ENCODE measurements at regions not wholly inside any gene's neighbourhood (a gene's known extent, or its start where the extent isn't known, plus 50 kb on each side); places are given as distances from the start of the nearest gene placed in this dataset.

DNA sequence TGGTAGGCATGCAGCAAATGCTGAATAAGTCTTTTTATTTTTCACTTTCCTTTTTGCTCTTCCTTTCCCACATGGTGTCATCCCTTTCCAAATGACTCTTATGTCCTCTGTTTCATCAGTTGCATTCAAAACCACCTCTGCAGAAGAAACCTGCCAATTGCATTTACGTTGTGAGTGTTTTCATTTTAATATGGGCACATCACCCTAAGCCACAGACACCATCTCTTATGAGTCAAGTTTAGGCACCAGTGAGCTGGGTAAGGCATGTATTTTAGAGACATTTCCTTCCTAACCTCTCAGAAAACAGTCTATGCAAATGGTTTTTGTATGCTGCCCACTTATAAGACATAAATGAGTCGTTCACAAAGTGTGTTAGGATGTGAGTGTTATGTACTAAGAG, 223.3 kb upstream of the ADAMTS9 start:
- no peak for DNase-seq (ENCODE audit: low spot score)

DNA sequence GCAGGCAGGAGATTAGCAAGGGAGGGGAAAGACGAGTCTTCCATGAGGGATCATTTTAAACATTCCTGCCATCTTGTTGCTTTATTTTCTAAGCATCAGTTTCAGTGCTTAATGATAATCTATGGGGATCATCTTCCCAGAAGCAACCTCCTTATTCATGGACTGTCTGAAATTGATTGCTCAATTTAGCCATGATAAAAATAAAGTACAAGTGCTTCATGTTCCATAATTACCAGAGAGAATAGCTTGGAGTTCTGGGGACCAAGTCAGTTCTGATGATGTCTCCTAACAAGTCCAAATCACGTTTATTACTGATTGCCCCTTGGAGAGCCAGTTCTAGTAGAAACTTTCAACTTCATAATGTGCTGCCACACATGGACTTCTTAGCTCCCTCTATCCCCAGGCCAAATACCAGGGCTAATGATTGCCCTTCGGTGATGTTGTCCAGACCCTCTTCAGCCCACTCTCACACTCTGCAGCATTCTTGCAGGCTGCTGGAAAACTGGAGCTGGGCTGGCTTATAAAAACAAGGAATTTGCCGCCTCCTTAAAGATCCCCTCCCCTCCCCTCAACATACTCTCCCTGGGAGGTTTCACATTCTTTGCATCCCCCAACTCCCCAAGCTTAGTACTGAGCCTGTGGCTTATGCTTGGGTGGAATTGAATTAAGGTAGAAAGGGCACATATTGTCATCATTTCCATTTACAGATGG, 222.1 kb upstream of the ADAMTS9 start:
- no peak for DNase-seq (ENCODE audit: low spot score)

DNA sequence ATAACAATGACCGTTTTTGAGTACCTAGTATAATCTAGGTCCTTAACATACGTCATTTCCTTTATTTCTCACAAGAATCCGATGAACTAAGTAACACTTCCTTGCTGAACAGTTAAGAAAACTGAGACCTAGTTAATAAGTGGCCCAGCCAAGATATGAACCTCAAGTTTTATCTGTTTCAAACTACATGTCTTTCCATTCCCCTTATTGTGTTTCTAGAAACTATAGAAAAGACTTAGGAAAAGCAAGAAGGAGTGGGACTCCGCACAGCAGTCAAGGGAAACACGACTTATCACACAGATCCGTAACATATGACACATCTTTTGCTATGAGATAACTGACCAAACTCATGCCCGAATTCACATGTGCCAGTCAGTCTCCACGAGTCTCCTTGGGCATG, 221.2 kb upstream of the ADAMTS9 start:
- DNase-seq (ENCODE audit: low spot score), result no peak

DNA sequence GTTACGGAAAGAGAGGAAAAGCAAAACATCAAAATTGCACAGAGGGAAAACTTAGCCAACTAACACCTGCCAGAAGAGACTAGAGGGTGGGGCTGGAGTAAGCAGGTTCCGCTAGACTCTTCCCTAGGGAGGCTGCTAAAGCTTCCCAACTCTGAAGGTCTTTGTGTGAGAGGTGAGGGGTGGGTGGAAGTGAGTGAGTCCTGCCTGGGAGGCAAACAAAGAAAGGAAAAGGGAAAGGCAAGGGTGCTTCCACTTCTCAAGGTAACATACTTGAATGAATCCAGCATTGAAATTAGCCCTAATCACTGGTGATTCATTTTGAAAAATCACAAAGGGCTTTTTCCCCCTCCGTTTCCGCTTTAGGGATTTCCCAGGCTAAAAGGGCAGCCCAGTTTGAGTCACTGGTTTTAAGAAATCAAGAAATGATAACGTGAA, 220.5 kb upstream of the ADAMTS9 start:
- no peak for DNase-seq (ENCODE audit: low spot score)

DNA sequence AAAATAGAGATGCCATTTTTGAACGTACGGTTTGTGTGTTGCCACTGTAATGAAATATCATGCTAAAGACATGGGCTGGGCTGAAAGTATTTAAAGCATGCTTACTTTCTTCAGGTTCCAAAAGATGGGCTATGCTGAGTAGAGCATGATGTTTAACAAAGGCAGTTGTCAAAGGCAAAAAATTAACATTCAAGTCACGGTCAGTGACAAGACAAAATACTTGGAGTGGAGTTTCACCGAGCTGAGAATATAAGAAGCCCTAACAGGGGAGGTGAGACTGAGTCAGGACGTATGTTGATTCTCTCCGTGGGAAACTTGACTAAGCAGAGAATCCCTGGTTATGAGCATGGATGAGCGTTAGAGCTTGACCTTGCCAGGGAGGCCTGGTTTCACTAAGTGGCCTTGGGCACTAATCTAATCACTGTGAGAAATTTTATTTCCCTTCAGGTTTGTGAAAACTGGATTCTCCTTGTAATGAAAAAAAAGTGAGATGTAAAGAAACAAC, 218.2 kb upstream of the ADAMTS9 start:
- DNase-seq (ENCODE audit: low spot score), result no peak

DNA sequence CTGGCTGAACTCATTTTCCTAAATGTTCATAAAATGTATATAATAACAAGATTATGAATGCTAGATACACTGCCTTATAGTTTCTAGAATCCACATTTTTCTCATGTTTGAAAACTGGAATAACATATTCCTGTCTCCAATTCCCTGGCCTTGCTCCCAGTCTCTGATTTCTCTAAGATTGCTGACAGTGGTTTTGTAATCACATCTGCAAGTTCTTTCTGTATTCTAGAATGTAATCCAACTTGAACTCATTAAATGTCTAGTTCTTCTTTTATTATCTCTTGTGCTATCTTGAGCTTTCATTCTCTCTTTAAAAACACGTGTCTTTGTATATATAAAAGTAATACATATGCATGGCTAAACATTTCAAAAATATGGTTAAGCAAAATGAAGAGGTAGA, 215.2 kb upstream of the ADAMTS9 start:
- no peak for DNase-seq (ENCODE audit: low spot score)

DNA sequence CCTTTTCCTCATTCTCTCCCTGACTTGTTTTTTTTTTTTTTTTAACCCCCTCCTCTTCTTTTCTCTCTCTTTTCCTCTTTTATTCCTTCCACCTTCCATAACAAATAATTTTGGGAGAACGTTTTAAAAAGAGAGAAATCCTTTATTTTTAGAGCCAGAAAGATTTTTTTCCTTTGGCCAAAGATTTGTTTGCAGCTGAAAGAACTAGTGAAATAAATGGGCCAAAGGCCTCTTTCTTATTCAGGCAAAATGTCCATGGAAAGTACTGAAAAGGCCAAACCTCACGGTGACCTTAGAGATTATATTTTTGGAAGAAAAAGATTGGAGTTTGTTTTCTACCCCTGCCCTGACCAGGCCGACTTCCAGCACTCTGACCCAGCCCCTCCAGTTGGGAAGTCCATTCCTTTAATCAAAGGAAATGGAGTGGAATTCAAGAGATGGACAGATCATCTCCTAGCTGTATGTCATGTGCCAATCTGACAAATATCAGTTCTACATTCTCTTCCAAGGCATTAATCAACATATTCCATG, 214.3 kb upstream of the ADAMTS9 start:
- DNase-seq (ENCODE audit: low spot score), result no peak

DNA sequence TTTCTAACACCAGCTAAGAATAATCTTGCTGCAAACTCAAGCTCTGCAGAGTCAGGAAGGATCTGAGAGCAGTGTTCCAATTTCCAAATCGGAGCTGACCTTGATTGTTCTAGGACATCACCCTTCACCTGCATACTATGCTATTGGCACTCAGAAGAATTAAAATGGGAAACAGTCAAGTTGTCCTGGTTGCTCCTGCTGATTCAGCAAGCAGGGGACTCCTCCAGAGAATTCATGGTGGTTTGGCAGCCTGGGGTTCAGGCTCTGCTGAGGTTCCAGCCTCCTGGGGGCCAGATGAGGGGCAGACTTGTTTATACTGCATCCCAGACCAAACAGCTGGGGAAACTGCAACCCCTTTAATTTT, 213.7 kb upstream of the ADAMTS9 start:
- DNase-seq (ENCODE audit: low spot score), result no peak

DNA sequence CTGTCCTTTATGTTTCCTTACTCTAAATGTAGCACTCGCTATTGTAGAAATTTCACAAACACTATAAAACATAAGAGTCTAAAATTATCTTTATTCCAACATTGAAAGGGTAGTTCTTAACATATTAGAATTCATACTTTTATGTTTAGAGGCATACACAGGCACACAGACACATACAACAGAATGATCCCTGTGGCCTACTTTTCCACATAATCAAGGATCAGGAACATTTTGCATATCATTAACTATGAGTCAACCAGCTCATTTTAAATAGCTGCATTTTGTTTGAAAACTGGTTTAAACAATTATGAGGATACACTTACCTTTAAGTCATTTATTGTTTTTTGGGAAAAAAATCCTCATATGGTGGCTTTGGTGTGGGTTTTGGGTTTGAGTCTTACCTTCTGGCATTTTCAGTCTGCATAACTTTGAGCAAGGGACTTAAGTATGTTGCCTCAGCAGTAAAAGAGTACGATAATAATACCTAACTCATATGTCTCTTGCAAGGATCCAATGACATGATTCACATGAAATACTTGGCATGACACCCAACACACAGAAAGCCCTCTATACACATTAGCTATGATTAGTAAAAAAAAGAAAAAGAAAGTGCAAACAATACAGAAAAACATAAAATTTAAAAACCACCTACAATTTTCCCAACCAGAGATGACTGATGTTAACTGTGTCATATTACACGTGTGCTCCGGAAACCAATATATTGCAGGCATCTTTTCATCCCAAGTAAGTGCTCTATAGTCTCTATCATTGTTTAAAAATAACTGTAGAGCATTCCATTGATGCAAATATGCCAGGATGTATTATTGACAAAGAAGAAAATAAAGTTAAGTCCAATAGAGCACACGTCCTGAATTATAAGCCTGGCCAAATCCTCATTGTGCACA, 213.1 kb upstream of the ADAMTS9 start:
- DNase-seq (ENCODE audit: low spot score), result no peak

DNA sequence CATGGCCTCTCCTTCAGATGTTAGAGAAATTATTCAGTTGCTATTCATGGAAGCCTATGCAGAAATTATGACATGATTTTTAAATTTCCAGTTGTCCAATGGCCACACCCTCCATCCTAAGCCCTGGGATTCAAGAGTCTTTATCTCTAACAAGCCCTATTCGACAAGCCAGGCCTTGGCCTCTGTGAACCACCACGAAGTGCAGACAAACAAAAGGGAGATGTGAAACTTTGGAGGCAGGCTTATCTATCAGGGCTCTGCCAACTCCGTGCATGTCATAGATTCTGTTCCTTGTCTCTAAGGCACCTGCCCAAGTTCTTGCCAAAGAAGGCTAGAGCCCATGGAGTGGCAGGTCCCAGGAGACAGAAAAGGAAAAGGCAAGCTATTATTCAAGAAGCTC, 212.4 kb upstream of the ADAMTS9 start:
- DNase-seq (ENCODE audit: low spot score), result no peak

DNA sequence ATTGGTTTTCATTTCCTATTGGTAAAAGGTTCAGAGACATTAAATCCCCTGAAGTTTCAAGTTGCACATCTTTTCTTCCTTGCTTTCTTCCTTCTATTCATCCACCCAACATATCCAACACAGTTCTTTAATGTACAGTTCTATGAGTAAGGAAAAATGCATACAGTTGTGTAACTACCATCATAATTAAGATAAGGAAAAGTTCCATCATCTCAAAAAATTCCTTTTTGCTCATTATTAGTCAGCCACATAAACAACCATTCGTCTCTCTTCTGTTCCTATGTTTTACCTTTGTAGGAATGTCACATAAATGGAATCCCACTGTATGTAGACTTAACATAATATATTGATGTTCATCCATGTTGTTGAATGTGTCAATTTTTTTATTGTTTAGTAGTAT, 211.1 kb upstream of the ADAMTS9 start:
- no peak for DNase-seq (ENCODE audit: low spot score)

DNA sequence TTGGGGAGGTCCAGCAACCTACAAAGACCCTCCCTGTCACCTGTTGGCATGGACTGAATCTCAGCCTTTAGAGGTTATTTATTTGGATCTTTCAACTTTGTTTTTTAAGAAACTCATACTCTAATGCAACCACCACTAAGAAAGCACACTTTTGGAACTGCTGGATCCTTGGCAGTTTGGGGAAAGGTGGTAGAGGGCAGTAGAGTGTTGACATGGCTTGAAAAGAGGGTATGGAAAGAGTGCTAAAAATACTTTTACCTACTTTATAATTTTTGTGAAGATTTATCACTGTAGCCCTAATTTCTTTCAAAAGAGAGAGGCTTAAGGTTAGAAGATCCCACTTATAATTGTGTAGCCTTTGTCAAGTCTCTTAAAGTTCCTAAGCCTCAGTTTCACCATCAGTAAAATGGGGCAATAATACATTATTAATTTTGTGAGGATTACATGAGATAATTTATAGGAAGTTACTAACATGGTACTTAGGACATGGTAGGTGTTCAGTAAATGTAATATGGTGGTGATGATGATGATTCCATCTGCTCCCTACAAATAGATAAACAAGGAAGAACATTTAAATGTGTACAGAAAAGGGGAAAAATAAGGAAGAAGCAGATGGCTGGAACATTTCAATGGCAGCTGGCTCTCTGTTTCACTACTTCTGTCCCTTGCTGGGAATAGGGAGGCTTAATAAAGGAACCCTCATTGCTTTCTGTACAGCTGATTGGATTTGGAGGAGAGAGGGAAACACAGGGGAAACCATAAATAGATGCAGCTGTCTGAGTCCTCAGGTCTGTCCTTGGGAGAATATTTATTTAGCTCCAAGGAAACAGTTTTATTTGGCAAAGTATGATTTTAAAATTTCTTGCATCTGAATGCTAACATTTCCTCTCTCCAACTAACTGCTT, 208.4 kb upstream of the ADAMTS9 start:
- DNase-seq (ENCODE audit: low spot score), result peak; percentile 11

DNA sequence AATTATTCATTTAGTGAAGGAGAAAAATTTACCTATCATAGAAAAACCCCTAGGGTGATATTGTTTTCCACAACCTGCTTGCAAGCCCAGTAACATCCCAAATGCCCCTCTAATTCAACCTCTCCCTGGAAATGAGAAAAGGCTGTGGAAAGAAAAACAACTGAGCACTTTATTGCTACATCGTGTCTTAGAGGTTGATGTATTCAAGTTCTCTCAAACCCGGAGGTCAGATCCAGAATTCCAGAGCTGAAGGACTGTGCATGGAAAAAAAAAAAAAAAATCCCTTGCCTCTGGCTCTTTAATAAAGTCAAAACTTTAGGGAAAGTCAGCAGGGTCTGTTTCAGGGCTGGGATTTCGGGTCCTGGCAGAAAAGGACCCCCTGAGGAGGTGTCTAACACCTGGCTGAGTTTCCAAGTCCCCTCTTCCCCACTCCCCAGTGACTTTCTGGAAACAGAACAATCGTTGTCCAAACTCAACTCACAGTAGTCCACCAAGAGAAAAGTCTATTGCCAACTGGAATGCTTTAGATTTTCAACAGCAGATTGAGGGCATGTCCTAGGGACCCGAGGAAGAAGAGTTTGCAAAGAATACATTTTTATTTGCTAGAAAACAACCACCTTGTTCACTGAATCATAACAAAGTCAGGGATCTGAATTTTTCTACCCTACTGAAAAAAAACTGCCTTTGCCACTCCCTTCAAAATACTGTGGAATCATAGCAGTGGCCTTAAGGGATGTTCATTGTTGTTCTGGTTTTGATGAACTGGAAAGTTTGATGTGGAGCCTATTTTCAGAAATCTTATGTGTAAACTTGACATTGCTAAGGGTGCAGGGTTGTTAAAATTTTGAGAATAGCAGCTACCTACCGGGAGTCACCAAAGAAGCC, 207.5 kb upstream of the ADAMTS9 start:
- no peak for DNase-seq (ENCODE audit: low spot score)

DNA sequence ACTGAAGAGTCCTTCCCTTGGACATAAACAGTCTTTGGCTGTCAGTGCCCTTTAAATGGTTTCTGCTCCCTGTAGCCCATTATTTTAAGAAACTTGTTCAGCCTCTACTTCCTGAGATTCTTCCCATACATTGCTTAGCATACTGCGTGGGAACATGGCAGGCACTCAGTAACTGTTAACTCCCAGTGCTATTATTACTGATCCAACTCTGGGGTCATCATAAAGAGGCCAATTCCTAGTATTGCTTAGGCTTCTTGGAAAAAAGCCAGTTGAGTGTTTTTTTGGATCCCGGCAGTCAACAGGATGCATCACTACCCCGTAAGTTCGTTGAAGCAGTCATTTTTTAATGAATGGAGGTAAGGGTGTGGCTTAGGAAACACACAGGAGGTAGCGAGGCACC, 206.2 kb upstream of the ADAMTS9 start:
- DNase-seq (ENCODE audit: low spot score), result no peak

DNA sequence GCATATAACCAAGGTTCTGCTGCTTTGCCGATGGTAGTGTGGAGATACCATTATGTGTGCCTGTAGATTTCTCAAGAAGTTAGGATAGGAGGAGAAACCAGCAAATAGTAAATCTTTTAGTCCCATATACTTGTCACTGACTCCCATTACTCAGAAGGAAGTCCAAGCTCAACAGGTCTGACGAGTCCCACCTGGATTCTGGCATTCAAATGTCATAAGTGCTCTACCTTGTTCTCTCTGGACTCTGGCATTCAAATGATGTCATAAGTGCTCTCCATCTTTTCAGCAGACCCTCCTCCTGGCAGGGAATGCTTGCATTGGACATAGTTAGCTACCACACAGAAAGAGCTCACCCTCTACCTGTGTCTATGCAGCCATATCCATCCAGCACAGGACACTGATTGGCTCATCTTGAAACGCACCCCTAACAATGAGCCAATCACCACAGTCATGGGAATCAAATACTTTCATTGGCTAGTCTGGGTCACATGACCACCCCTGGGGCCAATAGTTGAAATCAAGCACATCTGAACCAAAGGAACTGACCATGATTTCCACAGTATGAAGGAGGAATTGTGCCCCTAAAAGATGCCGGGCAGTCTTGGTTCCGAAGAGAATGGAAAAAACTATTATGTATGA, 205.0 kb upstream of the ADAMTS9 start:
- DNase-seq (ENCODE audit: low spot score), result no peak

DNA sequence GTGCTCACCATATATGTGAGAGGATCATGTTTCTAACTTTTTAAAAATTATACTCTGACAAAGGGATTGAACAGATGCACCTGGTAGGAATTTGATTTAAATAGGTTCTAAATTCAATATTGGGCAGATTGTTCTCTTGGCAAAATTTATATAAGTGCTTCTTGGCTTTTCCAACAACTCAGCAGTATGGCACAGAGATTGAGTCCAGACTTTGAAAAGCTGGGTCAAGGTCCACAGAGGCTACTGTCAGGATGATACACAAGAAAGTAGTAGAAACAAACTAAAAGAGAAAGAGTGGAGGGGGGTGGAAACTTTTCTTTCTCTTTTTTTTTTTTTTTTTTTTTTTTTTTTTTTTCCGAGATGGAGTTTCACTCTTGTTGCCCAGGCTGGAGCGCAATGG, 203.2 kb upstream of the ADAMTS9 start:
- no peak for DNase-seq (ENCODE audit: low spot score)

DNA sequence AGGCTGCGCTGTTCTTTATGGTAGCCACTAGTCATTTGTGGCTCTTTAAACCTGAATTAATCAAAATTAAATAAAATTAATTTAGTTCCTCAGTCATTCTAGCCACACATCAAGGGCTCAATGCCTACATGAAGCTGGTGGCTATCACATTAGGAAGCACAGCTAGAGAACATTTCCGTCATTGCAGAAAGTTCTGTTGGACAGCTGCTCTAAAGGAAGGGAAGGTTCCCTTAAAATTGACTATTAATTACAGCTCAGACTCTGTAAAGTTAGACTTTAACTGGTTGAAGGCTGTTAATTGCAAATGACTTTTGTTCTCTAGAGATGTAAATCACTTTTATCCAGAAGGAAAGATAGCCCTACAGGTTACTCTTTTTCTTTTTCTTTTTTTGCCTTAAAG, 202.7 kb upstream of the ADAMTS9 start:
- DNase-seq (ENCODE audit: low spot score), result no peak

DNA sequence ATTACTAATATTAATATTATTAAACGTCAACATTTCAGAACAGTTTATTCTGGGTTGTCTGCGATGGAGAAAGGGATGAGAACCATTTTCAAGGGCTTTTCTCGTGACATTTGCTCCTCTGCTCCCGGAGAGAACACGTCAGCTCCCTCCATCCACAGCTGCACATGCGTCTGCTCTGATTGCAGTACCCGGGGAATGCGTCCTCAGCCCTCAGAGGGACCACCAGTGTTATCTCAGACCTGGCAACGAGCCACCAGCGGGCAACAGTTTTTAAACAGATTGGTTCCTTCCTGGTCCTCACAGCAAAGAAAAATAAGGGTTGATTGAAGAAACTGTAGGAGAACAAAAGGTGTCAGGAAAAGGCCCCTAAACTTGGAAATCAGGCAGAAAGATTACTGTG, 202.2 kb upstream of the ADAMTS9 start:
- no peak for DNase-seq (ENCODE audit: low spot score)

DNA sequence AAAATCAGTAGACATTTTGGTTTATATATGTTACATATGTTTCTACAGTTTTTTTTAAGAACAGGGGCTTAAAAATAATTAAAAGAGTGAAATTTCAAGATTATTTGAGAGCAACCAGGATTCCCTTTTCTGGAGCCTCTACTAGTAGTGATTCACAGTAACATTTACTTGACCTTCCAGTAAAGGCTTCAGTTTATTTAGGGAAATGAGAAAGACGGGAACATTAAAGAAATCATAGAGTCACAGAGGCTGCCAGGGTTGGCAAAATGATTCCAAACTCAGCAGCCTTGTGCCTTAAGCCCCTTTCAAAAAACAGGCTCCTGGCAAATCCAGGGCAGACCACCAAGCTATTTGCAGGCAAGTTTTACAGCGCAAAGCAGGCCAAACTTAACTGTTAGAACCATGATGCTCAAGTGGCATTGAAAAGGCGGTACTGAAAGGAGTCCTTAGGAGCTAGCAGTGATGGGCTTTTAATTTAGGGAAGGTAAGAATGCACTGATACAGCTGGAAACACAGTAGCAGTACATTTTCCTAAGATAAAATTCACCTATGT, 201.1 kb upstream of the ADAMTS9 start:
- DNase-seq (ENCODE audit: low spot score), result no peak

DNA sequence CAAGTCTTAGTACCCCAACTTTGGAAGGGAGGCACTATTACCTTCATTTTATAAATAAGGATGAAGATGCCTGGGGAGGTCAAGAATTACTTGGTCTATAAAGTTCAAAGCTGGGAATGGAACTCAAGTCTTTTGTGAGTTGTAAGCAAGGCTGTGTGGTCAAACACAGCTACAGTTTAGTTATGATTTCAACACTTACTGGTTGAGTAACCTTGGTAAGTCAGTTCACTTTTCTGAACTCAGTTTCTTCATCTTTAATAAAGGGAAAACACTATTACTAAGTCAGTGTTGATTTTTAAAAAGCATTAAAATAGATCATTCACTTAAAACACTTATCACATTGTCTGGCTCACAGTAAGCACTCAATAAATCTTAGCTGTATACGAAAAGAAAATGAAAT, 200.4 kb upstream of the ADAMTS9 start:
- no peak for DNase-seq (ENCODE audit: low spot score)
